GM18520 (cell line): ENCODE measurements at regions not wholly inside any gene's neighbourhood (a gene's known extent, or its start where the extent isn't known, plus 50 kb on each side); places are given as distances from the start of the nearest gene placed in this dataset.
"Not testable (repeated sequence)": the region's sequence is repeated elsewhere in the genome, so short reads cannot be mapped to it uniquely, and the experiment has no call there.

Source experiments
- ATAC-seq: cut with Tn5 transposase; IDR thresholded peaks from one replicate; pipeline ENCODE4 v1.9.1; 2021; ENCODE audit not compliant: unreplicated experiment

- not testable (repeated sequence) for ATAC-seq
Measured at GRCh38 chr5:121064241-121064640, 600.1 kb downstream of the PRR16 start.

GRCh38 chr5:121086671-121087070 is 622.6 kb downstream of the PRR16 start:
- no peak for ATAC-seq

- no peak for ATAC-seq
Measured at GRCh38 chr5:121087560-121087959, 623.5 kb downstream of the PRR16 start.

- ATAC-seq = no peak
Measured at GRCh38 chr5:121088341-121088740, 624.2 kb downstream of the PRR16 start.

- no peak for ATAC-seq
Measured at GRCh38 chr5:121090822-121091221, 626.7 kb downstream of the PRR16 start.

- no peak for ATAC-seq
Measured at GRCh38 chr5:121100931-121101330, 636.8 kb downstream of the PRR16 start.

GRCh38 chr5:121105921-121106320 is 641.8 kb downstream of the PRR16 start:
- ATAC-seq = no peak

GRCh38 chr5:121106721-121107690 is 642.9 kb downstream of the PRR16 start:
- not testable (repeated sequence) for ATAC-seq

GRCh38 chr5:121108725-121109124 is 644.6 kb downstream of the PRR16 start:
- no peak for ATAC-seq

GRCh38 chr5:121109817-121110216 is 645.7 kb downstream of the PRR16 start:
- no peak for ATAC-seq

GRCh38 chr5:121121786-121122185 is 657.7 kb downstream of the PRR16 start:
- ATAC-seq = no peak

- no peak for ATAC-seq
Measured at GRCh38 chr5:121138495-121138907, 674.4 kb downstream of the PRR16 start.

- ATAC-seq = no peak
Measured at GRCh38 chr5:121138952-121139351, 674.9 kb downstream of the PRR16 start.

GRCh38 chr5:121144764-121145163 is 680.7 kb downstream of the PRR16 start:
- no peak for ATAC-seq

- ATAC-seq = no peak
Measured at GRCh38 chr5:121151534-121151933, 687.4 kb downstream of the PRR16 start.

GRCh38 chr5:121152411-121152810 is 688.3 kb downstream of the PRR16 start:
- ATAC-seq = peak; percentile 88

- ATAC-seq = no peak
Measured at GRCh38 chr5:121156565-121156964, 692.5 kb downstream of the PRR16 start.

GRCh38 chr5:121158451-121158850 is 693.2 kb upstream of the FTMT start:
- no peak for ATAC-seq

- no peak for ATAC-seq
Measured at GRCh38 chr5:121160591-121160990, 691.1 kb upstream of the FTMT start.

- no peak for ATAC-seq
Measured at GRCh38 chr5:121164632-121165031, 687.0 kb upstream of the FTMT start.

GRCh38 chr5:121171361-121171760 is 680.3 kb upstream of the FTMT start:
- ATAC-seq = no peak

- ATAC-seq = no peak
Measured at GRCh38 chr5:121171834-121172233, 679.8 kb upstream of the FTMT start.

- ATAC-seq = no peak
Measured at GRCh38 chr5:121174351-121174750, 677.3 kb upstream of the FTMT start.
